ENCODE measurements at regions not wholly inside any gene's neighbourhood (a gene's known extent, or its start where the extent isn't known, plus 50 kb on each side); places are given as distances from the start of the nearest gene placed in this dataset.
"Not testable (repeated sequence)": the region's sequence is repeated elsewhere in the genome, so short reads cannot be mapped to it uniquely, and the experiment has no call there.

DNA sequence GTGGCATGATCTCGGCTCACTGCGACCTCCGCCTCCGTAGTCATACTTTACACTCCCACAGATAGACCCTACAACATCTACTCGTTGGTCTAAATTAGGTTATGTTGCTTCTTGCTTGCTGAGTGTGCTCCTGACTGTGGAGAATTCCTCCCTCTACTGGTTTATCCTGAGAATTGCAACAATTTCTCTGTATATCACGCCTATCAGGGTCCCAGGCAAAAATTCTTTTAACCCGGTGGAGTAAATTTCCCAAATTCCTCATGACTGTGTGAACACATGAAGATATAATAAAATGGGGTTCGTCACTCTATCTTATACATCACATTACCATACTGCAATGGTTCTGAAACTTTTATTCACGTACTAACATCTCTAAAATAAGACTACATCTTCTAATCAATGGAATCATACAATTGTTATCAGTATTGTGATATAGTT, 156.7 kb downstream of the EVA1A start:
- no peaks in the 10 kb centered on the region for H3F3A ChIP-seq (ENCODE audit: control insufficient read depth, insufficient read depth)
- H3K27ac ChIP-seq (ENCODE audit: low read depth, low read length): no peak overlapping the region
- H4K20me1 ChIP-seq (ENCODE audit: control insufficient read depth, insufficient read depth, low read depth, low read length): no peaks in the 10 kb centered on the region
- H3K4me1 ChIP-seq (ENCODE audit: control insufficient read depth, low read length): no peaks in the 10 kb centered on the region
- H3K4me3 ChIP-seq (ENCODE audit: low read length): no peak overlapping the region
- no peaks in the 10 kb centered on the region for H3K36me3 ChIP-seq (ENCODE audit: control insufficient read depth, low read length)
- H3K27me3 ChIP-seq (ENCODE audit: control insufficient read depth, low read length): peaks cover 4% of the 10 kb centered on the region; the same call in 1 of the 2 replicates
- H3K9me3 ChIP-seq (ENCODE audit: control insufficient read depth, insufficient read depth, low read length): no peaks in the 10 kb centered on the region
- H3K79me2 ChIP-seq (ENCODE audit: control insufficient read depth, low read length): no peaks in the 10 kb centered on the region
- TF ChIP-seq, protein P1, sequence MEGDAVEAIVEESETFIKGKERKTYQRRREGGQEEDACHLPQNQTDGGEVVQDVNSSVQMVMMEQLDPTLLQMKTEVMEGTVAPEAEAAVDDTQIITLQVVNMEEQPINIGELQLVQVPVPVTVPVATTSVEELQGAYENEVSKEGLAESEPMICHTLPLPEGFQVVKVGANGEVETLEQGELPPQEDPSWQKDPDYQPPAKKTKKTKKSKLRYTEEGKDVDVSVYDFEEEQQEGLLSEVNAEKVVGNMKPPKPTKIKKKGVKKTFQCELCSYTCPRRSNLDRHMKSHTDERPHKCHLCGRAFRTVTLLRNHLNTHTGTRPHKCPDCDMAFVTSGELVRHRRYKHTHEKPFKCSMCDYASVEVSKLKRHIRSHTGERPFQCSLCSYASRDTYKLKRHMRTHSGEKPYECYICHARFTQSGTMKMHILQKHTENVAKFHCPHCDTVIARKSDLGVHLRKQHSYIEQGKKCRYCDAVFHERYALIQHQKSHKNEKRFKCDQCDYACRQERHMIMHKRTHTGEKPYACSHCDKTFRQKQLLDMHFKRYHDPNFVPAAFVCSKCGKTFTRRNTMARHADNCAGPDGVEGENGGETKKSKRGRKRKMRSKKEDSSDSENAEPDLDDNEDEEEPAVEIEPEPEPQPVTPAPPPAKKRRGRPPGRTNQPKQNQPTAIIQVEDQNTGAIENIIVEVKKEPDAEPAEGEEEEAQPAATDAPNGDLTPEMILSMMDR (IDR thresholded peaks at IDR 0.05; ENCODE audit: low read depth, low read length, poor library complexity, severe bottlenecking): peak; percentile 68
- TF ChIP-seq EZH2phosphoT487 (IDR thresholded peaks at IDR 0.05; ENCODE audit: borderline replicate concordance, low read length): no peak
- H3K9me2 ChIP-seq (replicated peaks; ENCODE audit: control insufficient read depth, low read length): no peaks in the 10 kb centered on the region
- no peak overlapping the region for H3K4me2 ChIP-seq (ENCODE audit: low read length)

DNA sequence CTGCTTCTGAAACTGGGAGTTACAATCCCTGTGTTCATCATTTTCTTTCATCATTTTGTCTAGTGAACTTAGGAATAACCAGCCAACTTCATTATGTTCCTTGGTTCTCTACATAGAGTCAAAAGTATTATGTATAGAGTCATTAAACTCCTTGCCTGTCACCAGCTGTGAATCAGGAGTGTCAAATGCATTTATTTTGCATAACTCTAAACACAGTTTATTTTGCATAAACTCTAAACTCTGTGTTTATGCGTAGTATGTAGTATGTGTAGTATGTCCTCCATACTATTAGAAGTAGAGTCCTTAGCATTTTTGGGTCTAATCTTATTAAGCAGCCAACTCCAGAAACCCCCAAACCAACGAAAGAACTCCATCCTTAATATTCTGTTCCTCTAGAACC, 164.4 kb downstream of the EVA1A start:
- Histone ChIP-seq H3K4me1 (ENCODE audit: control insufficient read depth, low read length) (no peaks in the 10 kb centered on the region), H4K20me1 (ENCODE audit: control insufficient read depth, insufficient read depth, low read depth, low read length) (no peaks in the 10 kb centered on the region), H3K27ac (ENCODE audit: low read depth, low read length) (no peak overlapping the region), H3K36me3 (ENCODE audit: control insufficient read depth, low read length) (no peaks in the 10 kb centered on the region), H3K79me2 (ENCODE audit: control insufficient read depth, low read length) (no peaks in the 10 kb centered on the region), H3K9me3 (ENCODE audit: control insufficient read depth, insufficient read depth, low read length) (no peaks in the 10 kb centered on the region), H3K9me2 (replicated peaks; ENCODE audit: control insufficient read depth, low read length) (no peaks in the 10 kb centered on the region), H3K27me3 (ENCODE audit: control insufficient read depth, low read length) (no peaks in the 10 kb centered on the region), H3F3A (ENCODE audit: control insufficient read depth, insufficient read depth) (no peaks in the 10 kb centered on the region), H3K4me2 (ENCODE audit: low read length) (no peak overlapping the region), H3K4me3 (ENCODE audit: low read length) (no peak overlapping the region)
- TF ChIP-seq EZH2phosphoT487 (IDR thresholded peaks at IDR 0.05; ENCODE audit: borderline replicate concordance, low read length): no peak
- TF ChIP-seq, protein P1 (IDR thresholded peaks at IDR 0.05; ENCODE audit: low read depth, low read length, poor library complexity, severe bottlenecking): no peak

DNA sequence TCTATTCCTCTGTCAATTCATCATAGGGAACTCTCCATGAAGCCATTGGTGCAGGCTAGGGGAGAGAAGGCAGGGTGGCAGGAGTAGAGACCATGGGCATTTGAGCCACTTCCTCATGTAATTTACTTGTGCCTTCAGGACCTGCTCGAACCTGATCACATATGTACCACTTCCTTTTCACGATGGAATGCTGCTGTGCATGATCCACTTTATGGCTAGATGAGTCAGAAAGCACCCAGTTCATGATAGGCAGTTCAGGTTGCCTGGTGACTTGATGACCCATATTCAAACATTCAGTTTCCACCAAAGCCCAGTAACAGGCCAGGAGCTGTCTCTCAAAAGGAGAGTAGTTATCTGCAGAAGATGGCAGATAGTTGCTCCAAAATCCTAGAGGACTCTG, 166.0 kb downstream of the EVA1A start:
- H3F3A ChIP-seq (ENCODE audit: control insufficient read depth, insufficient read depth); H3K27ac ChIP-seq (ENCODE audit: low read depth, low read length); H3K4me2 ChIP-seq (ENCODE audit: low read length); H3K4me3 ChIP-seq (ENCODE audit: low read length); H3K27me3 ChIP-seq (ENCODE audit: control insufficient read depth, low read length); H3K9me3 ChIP-seq (ENCODE audit: control insufficient read depth, insufficient read depth, low read length); H3K36me3 ChIP-seq (ENCODE audit: control insufficient read depth, low read length); H4K20me1 ChIP-seq (ENCODE audit: control insufficient read depth, insufficient read depth, low read depth, low read length); H3K4me1 ChIP-seq (ENCODE audit: control insufficient read depth, low read length); H3K79me2 ChIP-seq (ENCODE audit: control insufficient read depth, low read length); H3K9me2 ChIP-seq (replicated peaks; ENCODE audit: control insufficient read depth, low read length): not testable (repeated sequence)

DNA sequence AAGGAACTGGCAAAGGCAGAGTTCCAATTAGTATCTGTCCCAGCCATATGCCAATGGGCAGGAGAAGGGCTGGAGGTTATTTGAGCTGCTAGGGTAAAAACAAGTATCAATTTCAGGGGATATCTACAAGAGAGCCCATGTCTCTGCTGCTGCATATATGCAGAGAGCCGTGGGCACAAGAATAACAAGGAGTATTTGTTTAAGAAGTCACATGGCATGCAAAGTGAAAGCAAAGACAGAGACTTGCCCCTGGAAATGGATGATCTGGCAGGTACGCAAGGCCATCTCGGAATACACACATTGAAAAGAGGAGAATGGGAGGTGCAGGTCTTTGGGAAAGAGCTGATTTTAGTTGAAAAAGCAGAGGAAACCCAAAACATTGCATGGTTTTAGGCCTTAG, 170.6 kb downstream of the EVA1A start:
- H3K36me3 ChIP-seq (ENCODE audit: control insufficient read depth, low read length): no peaks in the 10 kb centered on the region
- no peak overlapping the region for H3K27ac ChIP-seq (ENCODE audit: low read depth, low read length)
- H3K79me2 ChIP-seq (ENCODE audit: control insufficient read depth, low read length): no peaks in the 10 kb centered on the region
- H3K4me3 ChIP-seq (ENCODE audit: low read length): no peak overlapping the region
- H3K27me3 ChIP-seq (ENCODE audit: control insufficient read depth, low read length): no peaks in the 10 kb centered on the region
- no peaks in the 10 kb centered on the region for H4K20me1 ChIP-seq (ENCODE audit: control insufficient read depth, insufficient read depth, low read depth, low read length)
- H3F3A ChIP-seq (ENCODE audit: control insufficient read depth, insufficient read depth): no peaks in the 10 kb centered on the region
- H3K9me2 ChIP-seq (replicated peaks; ENCODE audit: control insufficient read depth, low read length): no peaks in the 10 kb centered on the region
- H3K4me1 ChIP-seq (ENCODE audit: control insufficient read depth, low read length): no peaks in the 10 kb centered on the region
- H3K9me3 ChIP-seq (ENCODE audit: control insufficient read depth, insufficient read depth, low read length): no peaks in the 10 kb centered on the region
- no peak overlapping the region for H3K4me2 ChIP-seq (ENCODE audit: low read length)
- TF ChIP-seq, protein P1 (IDR thresholded peaks at IDR 0.05; ENCODE audit: low read depth, low read length, poor library complexity, severe bottlenecking): no peak
- TF ChIP-seq EZH2phosphoT487 (IDR thresholded peaks at IDR 0.05; ENCODE audit: borderline replicate concordance, low read length): no peak
